Prostate gland (tissue), 2 donors: ENCODE measurements at regions not wholly inside any gene's neighbourhood (a gene's known extent, or its start where the extent isn't known, plus 50 kb on each side); places are given as distances from the start of the nearest gene placed in this dataset.

ENCODE experiments used
- DNase-seq: peaks from one replicate; pipeline ENCODE4 v3.0.0-alpha.2; 2019; ENCODE audit warnings: low spot score
- H3K27ac ChIP-seq, 2 donors: fragments of 200-600 bp; sonication (generic); 2 replicates each; pipeline ENCODE4 v1.5.1; 2017 to 2019
- H3K27me3 ChIP-seq: fragments of 200-600 bp; sonication (generic); replicated peaks from 2 replicates; pipeline ENCODE4 v1.5.1; 2019; ENCODE audit not compliant: insufficient read depth
- H3K36me3 ChIP-seq, 2 donors: fragments of 200-600 bp; sonication (generic); 1 replicate in 1 of 2; 2 replicates in 1 of 2; pipeline versions ENCODE4 v1.5.1 to v1.8.1; 2017 to 2019
- H3K4me1 ChIP-seq: fragments of 200-600 bp; sonication (generic); replicated peaks from 2 replicates; pipeline ENCODE4 v1.5.1; 2019
- H3K4me3 ChIP-seq, 2 donors: fragments of 200-600 bp; sonication (generic); 2 replicates each; pipeline ENCODE4 v1.5.1; 2017 to 2019
- H3K9me3 ChIP-seq: fragments of 200-600 bp; sonication (generic); 2 replicates; pipeline ENCODE4 v1.5.1; 2017
- POLR2A ChIP-seq: fragments of 450-650 bp; IDR thresholded peaks from one replicate; pipeline ENCODE4 v1.6.1; 2016; ENCODE audit warnings: antibody characterized with exemption, mild to moderate bottlenecking
- POLR2AphosphoS5 ChIP-seq: sonication (generic); formaldehyde crosslinking; IDR thresholded peaks from one replicate; pipeline ENCODE4 v1.6.1; 2017; ENCODE audit warnings: antibody characterized with exemption
- WGBS: methylation state at CpG from one replicate; pipeline ENCODE4 v1.1.5; 2018; 5-methylcytosine and 5-hydroxymethylcytosine counted together
- intact Hi-C: fragments of 100-400 bp; cut with DNase I; formaldehyde crosslinking; loops from one replicate; pipeline ENCODE4 v1.14.2; 2022
- TF ChIP-seq, protein P1 (sequence below), 4 experiments: fragments of 200-600 bp in 2 of 4; fragments of 450-650 bp in 2 of 4; sonication (generic) in 2 of 4; IDR thresholded peaks; 1 replicate in 3 of 4; 2 replicates in 1 of 4; pipeline ENCODE4 v1.5.1; 2016 to 2019; ENCODE audit warnings: antibody characterized with exemption in 4 of 4, mild to moderate bottlenecking in 2 of 4, moderate library complexity in 2 of 4

DNA sequence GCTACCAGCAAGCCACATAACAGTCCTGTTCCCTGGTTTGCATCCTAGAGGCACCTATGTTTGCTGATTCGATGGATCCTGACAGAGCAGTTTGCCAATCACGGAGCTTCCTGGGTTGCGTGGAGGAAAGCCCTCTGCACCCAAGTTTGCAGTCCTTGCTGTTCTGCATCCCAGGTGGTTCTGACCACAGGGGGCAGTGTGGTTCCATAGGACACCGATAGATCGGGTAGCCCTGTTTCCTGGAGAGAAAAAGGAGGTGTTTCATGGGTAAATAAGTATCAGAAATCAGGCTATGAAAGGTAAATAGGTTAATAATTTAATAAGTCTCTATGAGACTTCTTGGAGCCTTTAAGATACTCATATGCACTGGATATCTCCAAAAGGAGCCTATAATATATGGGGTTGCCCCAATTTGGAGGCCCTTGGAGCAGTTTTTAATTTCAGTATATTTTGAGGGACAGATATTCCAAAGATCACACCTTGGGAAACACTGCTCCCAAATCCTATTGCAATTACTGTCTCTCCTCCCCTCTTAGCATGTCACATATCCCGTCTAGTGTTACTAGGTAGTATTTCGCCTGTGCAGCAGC, 194.6 kb upstream of the TPM1 start:
- Histone ChIP-seq H3K9me3 (no peaks in the 10 kb centered on the region), H3K27ac (no peak overlapping the region), H3K4me1 (no peaks in the 10 kb centered on the region), H3K36me3 (no peaks in the 10 kb centered on the region), H3K4me3 (no peak overlapping the region), H3K27me3 (no peaks in the 10 kb centered on the region)
- WGBS, result 80% methylated on average over 7 of the region's 7 CpGs
- no peak for TF ChIP-seq POLR2AphosphoS5
- TF ChIP-seq, protein P1, sequence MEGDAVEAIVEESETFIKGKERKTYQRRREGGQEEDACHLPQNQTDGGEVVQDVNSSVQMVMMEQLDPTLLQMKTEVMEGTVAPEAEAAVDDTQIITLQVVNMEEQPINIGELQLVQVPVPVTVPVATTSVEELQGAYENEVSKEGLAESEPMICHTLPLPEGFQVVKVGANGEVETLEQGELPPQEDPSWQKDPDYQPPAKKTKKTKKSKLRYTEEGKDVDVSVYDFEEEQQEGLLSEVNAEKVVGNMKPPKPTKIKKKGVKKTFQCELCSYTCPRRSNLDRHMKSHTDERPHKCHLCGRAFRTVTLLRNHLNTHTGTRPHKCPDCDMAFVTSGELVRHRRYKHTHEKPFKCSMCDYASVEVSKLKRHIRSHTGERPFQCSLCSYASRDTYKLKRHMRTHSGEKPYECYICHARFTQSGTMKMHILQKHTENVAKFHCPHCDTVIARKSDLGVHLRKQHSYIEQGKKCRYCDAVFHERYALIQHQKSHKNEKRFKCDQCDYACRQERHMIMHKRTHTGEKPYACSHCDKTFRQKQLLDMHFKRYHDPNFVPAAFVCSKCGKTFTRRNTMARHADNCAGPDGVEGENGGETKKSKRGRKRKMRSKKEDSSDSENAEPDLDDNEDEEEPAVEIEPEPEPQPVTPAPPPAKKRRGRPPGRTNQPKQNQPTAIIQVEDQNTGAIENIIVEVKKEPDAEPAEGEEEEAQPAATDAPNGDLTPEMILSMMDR (IDR thresholded peaks at IDR 0.05), result peak; percentile 14 to 46 (median 42)
- DNase-seq, result no peak
- intact Hi-C loops, result loop anchor here (2.0 to 5.0 kb wide), 3 partner anchors 65 to 244 kb away; no protein-coding TSS in a partner anchor

DNA sequence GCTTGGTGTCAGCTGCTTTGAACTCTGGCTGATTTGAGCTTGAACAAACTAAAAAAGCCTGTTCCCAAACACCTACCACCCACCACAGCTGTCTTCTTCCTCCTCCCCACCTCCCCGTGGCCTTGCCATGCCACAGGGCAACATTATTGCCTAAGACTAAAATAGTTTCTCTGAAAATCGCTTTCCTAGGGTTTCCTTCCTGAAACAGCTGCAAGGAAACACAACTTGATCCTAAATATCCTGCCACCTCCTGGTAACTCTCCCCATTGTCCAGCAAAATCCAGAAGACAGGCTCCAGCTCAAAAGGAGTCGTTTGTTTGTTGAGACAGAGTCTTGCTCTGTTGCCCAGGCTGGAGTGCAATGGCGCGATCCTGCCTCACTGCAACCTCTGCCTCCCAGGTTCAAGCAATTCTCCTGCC, 193.9 kb upstream of the TPM1 start:
- intact Hi-C loops, result loop anchor here (2.0 to 5.0 kb wide), 3 partner anchors 66 to 244 kb away; no protein-coding TSS in a partner anchor
- DNase-seq, result no peak
- H3K27ac ChIP-seq, result no peak overlapping the region
- H3K36me3 ChIP-seq, result no peaks in the 10 kb centered on the region
- H3K4me3 ChIP-seq, result no peak overlapping the region
- TF ChIP-seq, protein P1 (IDR thresholded peaks at IDR 0.05), result peak in 1 of 4 experiments; percentile 17
- no peak for TF ChIP-seq POLR2A
- no peaks in the 10 kb centered on the region for H3K27me3 ChIP-seq
- H3K4me1 ChIP-seq, result no peaks in the 10 kb centered on the region
- WGBS, result 69% methylated on average over 5 of the region's 5 CpGs
- no peaks in the 10 kb centered on the region for H3K9me3 ChIP-seq

DNA sequence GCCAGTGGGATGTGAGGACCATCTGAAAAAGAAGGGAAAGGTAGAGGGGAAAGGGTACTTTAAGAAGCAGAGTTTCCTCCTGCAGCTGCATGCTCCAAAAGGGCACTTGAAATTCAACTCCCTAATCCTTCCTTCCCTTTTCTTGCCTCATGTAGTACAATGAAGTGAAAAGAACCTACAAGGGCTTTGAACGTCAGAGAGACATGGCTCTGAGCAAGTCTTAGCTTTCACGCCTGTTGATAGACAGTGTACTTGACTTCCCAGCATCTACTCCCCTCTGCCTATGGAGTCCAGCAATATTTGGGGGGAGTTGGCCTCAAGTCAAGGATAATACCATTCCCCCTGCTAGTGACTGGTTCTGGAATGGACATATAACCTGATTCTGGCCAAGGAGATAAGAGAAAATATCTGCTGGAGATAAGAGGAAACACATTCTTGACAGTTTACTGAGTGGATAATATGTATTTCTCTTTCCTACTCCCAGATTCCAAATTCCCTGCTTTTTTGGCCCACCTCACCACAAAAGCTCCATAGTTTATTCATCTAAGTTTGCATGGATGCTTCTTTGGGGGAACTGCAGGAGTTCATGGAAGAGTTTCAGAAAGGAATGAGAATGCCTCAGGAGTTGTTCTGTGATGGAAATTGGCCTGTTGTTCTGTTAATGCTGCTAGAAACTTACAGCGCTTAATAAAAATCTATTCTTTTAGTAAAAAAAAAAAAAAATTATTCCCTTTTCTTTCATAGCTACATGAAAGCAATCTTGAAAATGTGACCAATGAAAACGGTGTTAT, 193.0 kb upstream of the TPM1 start:
- WGBS, result 85% methylated on average over 4 of the region's 4 CpGs
- no peaks in the 10 kb centered on the region for H3K27me3 ChIP-seq
- no peaks in the 10 kb centered on the region for H3K9me3 ChIP-seq
- TF ChIP-seq, protein P1 (IDR thresholded peaks at IDR 0.05), result no peak
- TF ChIP-seq POLR2AphosphoS5, result no peak
- no peak for TF ChIP-seq POLR2A
- H3K36me3 ChIP-seq, result no peaks in the 10 kb centered on the region
- DNase-seq, result no peak
- no peaks in the 10 kb centered on the region for H3K4me1 ChIP-seq
- H3K27ac ChIP-seq, result no peak overlapping the region
- no peak overlapping the region for H3K4me3 ChIP-seq
- intact Hi-C loops, result loop anchor here (2.0 to 5.0 kb wide), 3 partner anchors 67 to 243 kb away; no protein-coding TSS in a partner anchor

DNA sequence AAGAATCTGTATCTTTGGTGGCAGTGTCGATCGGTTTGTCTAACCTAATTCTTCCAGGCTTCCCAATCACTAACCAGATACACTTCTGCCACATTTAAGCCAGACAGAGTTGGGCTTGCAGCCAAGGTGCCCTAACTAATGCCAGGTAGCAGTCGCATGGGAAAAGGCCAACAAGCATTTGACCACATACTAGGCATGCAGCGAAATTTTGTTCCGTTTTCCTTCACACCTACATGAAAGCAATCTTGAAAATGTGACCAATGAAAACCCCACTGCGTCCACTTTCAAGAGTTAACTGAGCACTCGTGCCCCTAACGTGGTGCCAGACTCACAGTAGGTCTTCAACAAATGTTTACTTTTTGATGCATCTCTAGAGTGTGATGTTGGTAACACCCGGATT, 192.2 kb upstream of the TPM1 start:
- H3K27me3 ChIP-seq, result no peaks in the 10 kb centered on the region
- DNase-seq, result no peak
- WGBS, result 88% methylated on average over 9 of the region's 9 CpGs
- H3K4me1 ChIP-seq, result no peaks in the 10 kb centered on the region
- TF ChIP-seq, protein P1 (IDR thresholded peaks at IDR 0.05), result no peak
- TF ChIP-seq POLR2AphosphoS5 (no peak), POLR2A (no peak)
- intact Hi-C loops, result no loop called here
- no peaks in the 10 kb centered on the region for H3K9me3 ChIP-seq
- H3K27ac ChIP-seq, result no peak overlapping the region
- H3K4me3 ChIP-seq, result no peak overlapping the region
- H3K36me3 ChIP-seq, result no peaks in the 10 kb centered on the region
